Fibroblast of the aortic adventitia (primary cell): ENCODE measurements at regions not wholly inside any gene's neighbourhood (a gene's known extent, or its start where the extent isn't known, plus 50 kb on each side); places are given as distances from the start of the nearest gene placed in this dataset.
"Not testable (repeated sequence)": the region's sequence is repeated elsewhere in the genome, so short reads cannot be mapped to it uniquely, and the experiment has no call there.

Source experiments
- DNase-seq: peaks from one replicate; pipeline ENCODE4 v3.0.0-alpha.2; 2010; ENCODE audit warnings: low read depth
- H3K4me3 ChIP-seq: 2 replicates; pipeline ENCODE4 v1.5.1; 2011; ENCODE audit warnings: low read depth, mild to moderate bottlenecking, control low read depth, low read length, moderate library complexity
- CTCF ChIP-seq: IDR thresholded peaks from 2 replicates; pipeline ENCODE4 v1.5.1; 2011; ENCODE audit warnings: mild to moderate bottlenecking, low read length, control low read depth, inconsistent platforms; ENCODE audit not compliant: insufficient read depth

- H3K4me3 ChIP-seq, result no peak overlapping the region
- no peak for TF ChIP-seq CTCF
- DNase-seq, result no peak
Measured at GRCh38 chr4:34973650-34974312, 1270.5 kb downstream of the ARAP2 start.

- H3K4me3 ChIP-seq, result no peak overlapping the region
- no peak for TF ChIP-seq CTCF
- no peak for DNase-seq
Measured at GRCh38 chr4:34974313-34974680, 1270.0 kb downstream of the ARAP2 start.

- DNase-seq, result not testable (repeated sequence)
Measured at GRCh38 chr4:35021222-35021621, 1223.1 kb downstream of the ARAP2 start.

GRCh38 chr4:35025152-35025834 is 1219.0 kb downstream of the ARAP2 start:
- DNase-seq, result no peak
- no peak overlapping the region for H3K4me3 ChIP-seq
- no peak for TF ChIP-seq CTCF

More at GRCh38 chr4:35021222-35021621, 1223.1 kb downstream of the ARAP2 start:
- H3K4me3 ChIP-seq, result not testable (repeated sequence)

- TF ChIP-seq CTCF, result no peak
- DNase-seq, result no peak
- H3K4me3 ChIP-seq, result no peak overlapping the region
Measured at GRCh38 chr4:35038079-35038805, 1206.1 kb downstream of the ARAP2 start.

GRCh38 chr4:35038845-35039244 is 1205.5 kb downstream of the ARAP2 start:
- DNase-seq, result no peak
- no peak overlapping the region for H3K4me3 ChIP-seq
- no peak for TF ChIP-seq CTCF

GRCh38 chr4:35052546-35052945 is 1191.8 kb downstream of the ARAP2 start:
- DNase-seq, result no peak
- TF ChIP-seq CTCF, result no peak

More at GRCh38 chr4:35052546-35052945, 1191.8 kb downstream of the ARAP2 start:
- H3K4me3 ChIP-seq, result no peak overlapping the region
